Mesothelial cell of epicardium (in vitro differentiated cells): ENCODE measurements at regions not wholly inside any gene's neighbourhood (a gene's known extent, or its start where the extent isn't known, plus 50 kb on each side); places are given as distances from the start of the nearest gene placed in this dataset.

ENCODE experiments used
- DNase-seq, 2 experiments: peaks; one replicate each; pipeline ENCODE4 v3.0.0; 2021; ENCODE audit warnings: low spot score in 2 of 2; ENCODE audit not compliant: unreplicated experiment in 2 of 2
- H3K27ac Mint-ChIP-seq: 2 replicates; pipeline ENCODE4 v1.8.0; 2021; ENCODE audit warnings: mixed read lengths
- H3K27me3 Mint-ChIP-seq: 2 replicates; pipeline ENCODE4 v1.8.0; 2021; ENCODE audit warnings: low read depth, mixed read lengths
- H3K36me3 Mint-ChIP-seq: 2 replicates; pipeline ENCODE4 v1.8.0; 2021; ENCODE audit warnings: mixed read lengths
- H3K4me1 Mint-ChIP-seq: 2 replicates; pipeline ENCODE4 v1.8.0; 2021; ENCODE audit warnings: mixed read lengths
- H3K4me3 Mint-ChIP-seq: 2 replicates; pipeline ENCODE4 v1.8.0; 2021; ENCODE audit warnings: mild to moderate bottlenecking, moderate library complexity, mixed read lengths
- H3K9me3 Mint-ChIP-seq: 2 replicates; pipeline ENCODE4 v1.8.0; 2021; ENCODE audit warnings: mixed read lengths
- CTCF ChIP-seq: fragments of 200-600 bp; sonication (generic); IDR thresholded peaks from one replicate; pipeline ENCODE4 v1.5.0; 2021; ENCODE audit warnings: antibody characterized with exemption; ENCODE audit not compliant: unreplicated experiment

- H3K36me3 Mint-ChIP-seq, result no peaks in the 10 kb centered on the region
- H3K27ac Mint-ChIP-seq, result no peak overlapping the region
- peaks cover 6% of the 10 kb centered on the region for H3K4me1 Mint-ChIP-seq
- no peaks in the 10 kb centered on the region for H3K9me3 Mint-ChIP-seq
- DNase-seq, result no peak
- H3K4me3 Mint-ChIP-seq, result no peak overlapping the region
- no peaks in the 10 kb centered on the region for H3K27me3 Mint-ChIP-seq
- TF ChIP-seq CTCF, result no peak
Measured at GRCh38 chr11:82146789-82147188, 586.9 kb downstream of the FAM181B start.

- H3K9me3 Mint-ChIP-seq, result no peaks in the 10 kb centered on the region
- H3K27ac Mint-ChIP-seq, result no peak overlapping the region
- no peak for DNase-seq
- H3K36me3 Mint-ChIP-seq, result no peaks in the 10 kb centered on the region
- H3K27me3 Mint-ChIP-seq, result peaks cover 4% of the 10 kb centered on the region
- TF ChIP-seq CTCF, result no peak
- H3K4me1 Mint-ChIP-seq, result peaks cover 3% of the 10 kb centered on the region
- H3K4me3 Mint-ChIP-seq, result no peak overlapping the region
Measured at GRCh38 chr11:82118946-82119345, 614.7 kb downstream of the FAM181B start.

GRCh38 chr11:82117362-82117761 lies 616.3 kb downstream of the FAM181B start:
- no peaks in the 10 kb centered on the region for H3K36me3 Mint-ChIP-seq
- H3K27me3 Mint-ChIP-seq, result peaks cover 2% of the 10 kb centered on the region
- no peak overlapping the region for H3K4me3 Mint-ChIP-seq
- H3K4me1 Mint-ChIP-seq, result peaks cover 3% of the 10 kb centered on the region
- no peak overlapping the region for H3K27ac Mint-ChIP-seq
- no peak for TF ChIP-seq CTCF
- H3K9me3 Mint-ChIP-seq, result no peaks in the 10 kb centered on the region
- no peak for DNase-seq

- no peak for TF ChIP-seq CTCF
- H3K4me3 Mint-ChIP-seq, result no peak overlapping the region
- peaks cover 9% of the 10 kb centered on the region for H3K9me3 Mint-ChIP-seq
- no peak for DNase-seq
- no peaks in the 10 kb centered on the region for H3K27me3 Mint-ChIP-seq
- no peaks in the 10 kb centered on the region for H3K36me3 Mint-ChIP-seq
- H3K27ac Mint-ChIP-seq, result no peak overlapping the region
- no peaks in the 10 kb centered on the region for H3K4me1 Mint-ChIP-seq
Measured at GRCh38 chr11:82105331-82105998, 628.2 kb downstream of the FAM181B start.

- peak overlapping the region; percentile 90 for H3K27ac Mint-ChIP-seq
- H3K4me1 Mint-ChIP-seq, result peaks cover 29% of the 10 kb centered on the region
- no peak for DNase-seq
- no peak for TF ChIP-seq CTCF
- H3K36me3 Mint-ChIP-seq, result no peaks in the 10 kb centered on the region
- no peak overlapping the region for H3K4me3 Mint-ChIP-seq
- peaks cover 9% of the 10 kb centered on the region for H3K9me3 Mint-ChIP-seq
- H3K27me3 Mint-ChIP-seq, result no peaks in the 10 kb centered on the region
Measured at GRCh38 chr11:82092904-82093303, 640.8 kb downstream of the FAM181B start.

GRCh38 chr11:82089426-82089825 lies 644.2 kb downstream of the FAM181B start:
- Mint-ChIP-seq H3K4me3 (no peak overlapping the region), H3K27ac (no peak overlapping the region), H3K36me3 (no peaks in the 10 kb centered on the region), H3K4me1 (peaks cover 26% of the 10 kb centered on the region), H3K27me3 (no peaks in the 10 kb centered on the region), H3K9me3 (no peaks in the 10 kb centered on the region)
- no peak for TF ChIP-seq CTCF
- no peak for DNase-seq
